GM12878 (cell line): ENCODE measurements at regions not wholly inside any gene's neighbourhood (a gene's known extent, or its start where the extent isn't known, plus 50 kb on each side); places are given as distances from the start of the nearest gene placed in this dataset.

Source experiments
- GABPA ChIP-seq: IDR thresholded peaks from 2 replicates; pipeline ENCODE4 v1.6.1; 2014; ENCODE audit warnings: antibody characterized with exemption, low read depth, mild to moderate bottlenecking, inconsistent platforms
- NFYB ChIP-seq: IDR thresholded peaks from 2 replicates; pipeline ENCODE4 v1.6.1; 2011; ENCODE audit warnings: low read depth, mild to moderate bottlenecking, low read length, improper control_type of control experiment, moderate library complexity; ENCODE audit not compliant: insufficient read depth
- POLR2A ChIP-seq: IDR thresholded peaks from 2 replicates; pipeline ENCODE4 v1.6.1; 2011; ENCODE audit warnings: low read depth, mild to moderate bottlenecking, low read length
- SIN3A ChIP-seq: IDR thresholded peaks from 2 replicates; pipeline ENCODE4 v1.6.1; 2012; ENCODE audit warnings: low read depth, low read length, improper control_type of control experiment
- SIX5 ChIP-seq: IDR thresholded peaks from 2 replicates; pipeline ENCODE4 v1.6.1; 2011; ENCODE audit warnings: mild to moderate bottlenecking, low read depth, low read length, moderate library complexity; ENCODE audit not compliant: severe bottlenecking
- SRF ChIP-seq, 2 experiments: IDR thresholded peaks; 2 replicates each; pipeline ENCODE4 v1.6.1; 2011; ENCODE audit warnings: low read depth in 2 of 2, low read length in 2 of 2, mild to moderate bottlenecking in 1 of 2, moderate library complexity in 1 of 2
- TF ChIP-seq, protein P1 (sequence below), 3 experiments: IDR thresholded peaks in 2 of 3; conservative IDR thresholded peaks in 1 of 3; 2 replicates each; pipeline ENCODE4 v1.5.1; 2011; ENCODE audit warnings: low read depth in 3 of 3, low read length in 3 of 3, mild to moderate bottlenecking in 3 of 3, control low read depth in 2 of 3, moderate library complexity in 2 of 3, inconsistent platforms in 1 of 3, mixed read lengths in 1 of 3; ENCODE audit not compliant: control insufficient read depth in 2 of 3, insufficient read depth in 1 of 3; ENCODE audit errors: extremely low read depth in 1 of 3
- TF ChIP-seq, protein P2 (sequence below): fragments of 450-650 bp; formaldehyde crosslinking; IDR thresholded peaks from 2 replicates; pipeline ENCODE4 v1.4.0; 2020; ENCODE audit warnings: mild to moderate bottlenecking, moderate library complexity

DNA sequence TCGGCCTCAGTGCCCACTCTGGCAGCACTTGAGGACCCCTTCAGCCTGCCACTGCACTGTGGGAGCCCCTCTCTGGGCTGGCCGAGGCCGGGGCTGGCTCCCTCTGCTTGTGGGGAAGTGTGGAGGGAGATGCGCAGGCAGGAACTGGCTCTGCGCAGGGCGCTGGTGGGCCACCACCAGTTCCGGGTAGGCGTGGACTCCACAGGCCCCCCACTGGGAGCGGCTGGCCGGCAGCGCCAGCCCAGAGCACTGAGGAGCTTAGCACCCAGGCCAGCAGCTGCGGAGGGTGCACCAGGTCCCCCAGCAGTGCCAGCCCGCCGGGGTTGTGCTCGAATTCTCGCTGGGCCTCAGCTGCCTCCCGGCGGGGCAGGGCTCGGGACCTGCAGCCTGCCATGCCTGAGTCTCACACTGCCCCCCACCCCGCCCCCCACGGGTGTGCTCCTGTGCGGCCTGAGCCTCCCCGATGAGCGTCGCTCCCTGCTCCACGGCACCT, 216.9 kb upstream of the TACR3 start:
- TF ChIP-seq SIX5 (no peak), GABPA (no peak), SRF (IDR thresholded peaks at IDR 0.05; ENCODE audit: low read depth in 2 of 2, low read length in 2 of 2) (no peak), POLR2A (no peak), NFYB (no peak), SIN3A (no peak)
- TF ChIP-seq, protein P1, sequence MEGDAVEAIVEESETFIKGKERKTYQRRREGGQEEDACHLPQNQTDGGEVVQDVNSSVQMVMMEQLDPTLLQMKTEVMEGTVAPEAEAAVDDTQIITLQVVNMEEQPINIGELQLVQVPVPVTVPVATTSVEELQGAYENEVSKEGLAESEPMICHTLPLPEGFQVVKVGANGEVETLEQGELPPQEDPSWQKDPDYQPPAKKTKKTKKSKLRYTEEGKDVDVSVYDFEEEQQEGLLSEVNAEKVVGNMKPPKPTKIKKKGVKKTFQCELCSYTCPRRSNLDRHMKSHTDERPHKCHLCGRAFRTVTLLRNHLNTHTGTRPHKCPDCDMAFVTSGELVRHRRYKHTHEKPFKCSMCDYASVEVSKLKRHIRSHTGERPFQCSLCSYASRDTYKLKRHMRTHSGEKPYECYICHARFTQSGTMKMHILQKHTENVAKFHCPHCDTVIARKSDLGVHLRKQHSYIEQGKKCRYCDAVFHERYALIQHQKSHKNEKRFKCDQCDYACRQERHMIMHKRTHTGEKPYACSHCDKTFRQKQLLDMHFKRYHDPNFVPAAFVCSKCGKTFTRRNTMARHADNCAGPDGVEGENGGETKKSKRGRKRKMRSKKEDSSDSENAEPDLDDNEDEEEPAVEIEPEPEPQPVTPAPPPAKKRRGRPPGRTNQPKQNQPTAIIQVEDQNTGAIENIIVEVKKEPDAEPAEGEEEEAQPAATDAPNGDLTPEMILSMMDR (IDR thresholded peaks at IDR 0.05 in 2 of 3, conservative IDR thresholded peaks at IDR 0.05 in 1 of 3; ENCODE audit: control insufficient read depth in 2 of 3, extremely low read depth in 1 of 3, insufficient read depth in 1 of 3, low read depth in 3 of 3, low read length in 3 of 3) = no peak
- TF ChIP-seq, protein P2, sequence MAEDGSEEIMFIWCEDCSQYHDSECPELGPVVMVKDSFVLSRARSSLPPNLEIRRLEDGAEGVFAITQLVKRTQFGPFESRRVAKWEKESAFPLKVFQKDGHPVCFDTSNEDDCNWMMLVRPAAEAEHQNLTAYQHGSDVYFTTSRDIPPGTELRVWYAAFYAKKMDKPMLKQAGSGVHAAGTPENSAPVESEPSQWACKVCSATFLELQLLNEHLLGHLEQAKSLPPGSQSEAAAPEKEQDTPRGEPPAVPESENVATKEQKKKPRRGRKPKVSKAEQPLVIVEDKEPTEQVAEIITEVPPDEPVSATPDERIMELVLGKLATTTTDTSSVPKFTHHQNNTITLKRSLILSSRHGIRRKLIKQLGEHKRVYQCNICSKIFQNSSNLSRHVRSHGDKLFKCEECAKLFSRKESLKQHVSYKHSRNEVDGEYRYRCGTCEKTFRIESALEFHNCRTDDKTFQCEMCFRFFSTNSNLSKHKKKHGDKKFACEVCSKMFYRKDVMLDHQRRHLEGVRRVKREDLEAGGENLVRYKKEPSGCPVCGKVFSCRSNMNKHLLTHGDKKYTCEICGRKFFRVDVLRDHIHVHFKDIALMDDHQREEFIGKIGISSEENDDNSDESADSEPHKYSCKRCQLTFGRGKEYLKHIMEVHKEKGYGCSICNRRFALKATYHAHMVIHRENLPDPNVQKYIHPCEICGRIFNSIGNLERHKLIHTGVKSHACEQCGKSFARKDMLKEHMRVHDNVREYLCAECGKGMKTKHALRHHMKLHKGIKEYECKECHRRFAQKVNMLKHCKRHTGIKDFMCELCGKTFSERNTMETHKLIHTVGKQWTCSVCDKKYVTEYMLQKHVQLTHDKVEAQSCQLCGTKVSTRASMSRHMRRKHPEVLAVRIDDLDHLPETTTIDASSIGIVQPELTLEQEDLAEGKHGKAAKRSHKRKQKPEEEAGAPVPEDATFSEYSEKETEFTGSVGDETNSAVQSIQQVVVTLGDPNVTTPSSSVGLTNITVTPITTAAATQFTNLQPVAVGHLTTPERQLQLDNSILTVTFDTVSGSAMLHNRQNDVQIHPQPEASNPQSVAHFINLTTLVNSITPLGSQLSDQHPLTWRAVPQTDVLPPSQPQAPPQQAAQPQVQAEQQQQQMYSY (CRISPR knock-in tag) = no peak
